ENCODE measurements at regions not wholly inside any gene's neighbourhood (a gene's known extent, or its start where the extent isn't known, plus 50 kb on each side); places are given as distances from the start of the nearest gene placed in this dataset.

DNA sequence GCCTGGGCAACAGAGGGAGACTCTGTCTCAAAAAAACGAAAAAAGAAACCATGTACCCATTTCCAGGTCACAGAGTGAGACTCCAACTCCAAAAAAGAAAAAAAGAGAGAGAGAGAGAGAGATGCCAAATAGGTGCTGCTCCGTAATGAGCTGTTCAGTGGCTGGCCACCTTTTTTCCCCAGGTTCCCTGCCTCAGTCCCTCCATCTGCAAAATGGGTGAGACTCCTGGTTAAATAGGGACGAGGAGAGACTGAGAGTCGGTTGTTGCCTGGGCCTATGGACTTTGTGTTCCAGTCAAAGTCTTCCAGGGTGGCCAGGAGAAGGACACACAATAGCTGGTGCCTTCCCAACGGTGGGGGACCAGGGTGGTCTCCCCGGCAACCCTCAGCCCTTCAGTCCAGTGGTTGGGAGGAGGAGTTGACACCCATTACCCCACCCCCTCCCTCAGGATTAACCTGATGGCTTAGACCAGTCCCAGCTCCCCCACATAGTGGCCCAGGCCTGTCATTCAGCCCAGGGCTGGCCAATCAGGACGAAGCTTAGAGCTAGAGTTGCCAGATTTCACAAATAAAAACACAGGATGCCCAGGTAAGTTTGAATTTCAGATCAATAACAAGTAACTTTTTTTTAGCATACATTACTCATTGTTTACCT, 258.2 kb downstream of the PARN start:
- Histone ChIP-seq H3K9me3 (ENCODE audit: control insufficient read depth, low read length) (no peaks in the 10 kb centered on the region), H3K4me3 (ENCODE audit: low read length) (no peak overlapping the region), H3K36me3 (ENCODE audit: control insufficient read depth, insufficient read depth, low read length) (no peaks in the 10 kb centered on the region), H3K27ac (ENCODE audit: low read depth, low read length) (no peak overlapping the region), H3K9ac (ENCODE audit: extremely low read depth, low read length, poor library complexity, severe bottlenecking) (no peak overlapping the region), H3K27me3 (ENCODE audit: control insufficient read depth, insufficient read depth, low read length, poor library complexity, severe bottlenecking) (no peaks in the 10 kb centered on the region), H3K4me1 (ENCODE audit: control insufficient read depth, insufficient read depth, low read length) (no peaks in the 10 kb centered on the region)
- no peaks in the 10 kb centered on the region for H3K9me3 Mint-ChIP-seq
- WGBS, 2 experiments (ENCODE audit: insufficient coverage in 1 of 2, insufficient read length in 1 of 2) = 80 to 86% methylated on average over 1 to 7 of the region's 7 CpGs
- no peaks in the 10 kb centered on the region for H3K36me3 Mint-ChIP-seq (ENCODE audit: low read depth)
- H3K4me3 Mint-ChIP-seq = no peak overlapping the region
- DNase-seq = peak; percentile 63
- no peaks in the 10 kb centered on the region for H3K27me3 Mint-ChIP-seq (ENCODE audit: insufficient read depth)
- H3K4me1 Mint-ChIP-seq = no peaks in the 10 kb centered on the region
- TF ChIP-seq, protein P1, sequence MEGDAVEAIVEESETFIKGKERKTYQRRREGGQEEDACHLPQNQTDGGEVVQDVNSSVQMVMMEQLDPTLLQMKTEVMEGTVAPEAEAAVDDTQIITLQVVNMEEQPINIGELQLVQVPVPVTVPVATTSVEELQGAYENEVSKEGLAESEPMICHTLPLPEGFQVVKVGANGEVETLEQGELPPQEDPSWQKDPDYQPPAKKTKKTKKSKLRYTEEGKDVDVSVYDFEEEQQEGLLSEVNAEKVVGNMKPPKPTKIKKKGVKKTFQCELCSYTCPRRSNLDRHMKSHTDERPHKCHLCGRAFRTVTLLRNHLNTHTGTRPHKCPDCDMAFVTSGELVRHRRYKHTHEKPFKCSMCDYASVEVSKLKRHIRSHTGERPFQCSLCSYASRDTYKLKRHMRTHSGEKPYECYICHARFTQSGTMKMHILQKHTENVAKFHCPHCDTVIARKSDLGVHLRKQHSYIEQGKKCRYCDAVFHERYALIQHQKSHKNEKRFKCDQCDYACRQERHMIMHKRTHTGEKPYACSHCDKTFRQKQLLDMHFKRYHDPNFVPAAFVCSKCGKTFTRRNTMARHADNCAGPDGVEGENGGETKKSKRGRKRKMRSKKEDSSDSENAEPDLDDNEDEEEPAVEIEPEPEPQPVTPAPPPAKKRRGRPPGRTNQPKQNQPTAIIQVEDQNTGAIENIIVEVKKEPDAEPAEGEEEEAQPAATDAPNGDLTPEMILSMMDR (conservative IDR thresholded peaks at IDR 0.05) = no peak
- no peak overlapping the region for H3K27ac Mint-ChIP-seq

DNA sequence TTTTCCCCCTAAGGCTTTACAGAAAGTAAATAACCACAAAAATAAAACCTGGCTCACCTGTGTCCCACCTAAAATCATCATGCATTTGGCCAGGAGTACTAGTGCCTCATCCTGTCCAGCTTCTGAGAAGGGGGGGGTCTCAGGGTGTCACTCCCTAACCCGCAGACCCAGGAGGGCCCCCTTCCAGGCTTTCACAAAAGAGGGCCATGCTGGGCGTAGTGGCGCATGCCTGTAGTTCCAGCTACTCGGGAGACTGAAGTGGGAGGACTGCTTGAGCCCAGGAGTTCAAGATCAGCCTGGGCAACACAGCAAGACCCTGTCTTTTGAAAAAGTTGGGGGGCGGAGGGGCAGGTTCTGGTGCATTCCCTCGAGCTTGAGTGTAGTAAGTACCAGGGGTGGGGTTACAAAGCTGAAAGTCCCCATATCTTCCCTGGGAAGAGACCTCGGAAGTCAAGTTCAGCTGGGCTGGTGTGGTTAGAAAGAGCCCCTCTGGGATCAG, 259.3 kb downstream of the PARN start:
- Histone ChIP-seq H3K36me3 (ENCODE audit: control insufficient read depth, insufficient read depth, low read length) (no peaks in the 10 kb centered on the region), H3K27me3 (ENCODE audit: control insufficient read depth, insufficient read depth, low read length, poor library complexity, severe bottlenecking) (no peaks in the 10 kb centered on the region), H3K4me3 (ENCODE audit: low read length) (no peak overlapping the region), H3K4me1 (ENCODE audit: control insufficient read depth, insufficient read depth, low read length) (no peaks in the 10 kb centered on the region), H3K9ac (ENCODE audit: extremely low read depth, low read length, poor library complexity, severe bottlenecking) (no peak overlapping the region), H3K27ac (ENCODE audit: low read depth, low read length) (no peak overlapping the region), H3K9me3 (ENCODE audit: control insufficient read depth, low read length) (no peaks in the 10 kb centered on the region)
- 90 to 93% methylated on average over 6 to 7 of the region's 7 CpGs for WGBS, 2 experiments (ENCODE audit: insufficient coverage in 1 of 2, insufficient read length in 1 of 2)
- H3K4me1 Mint-ChIP-seq = no peaks in the 10 kb centered on the region
- no peaks in the 10 kb centered on the region for H3K9me3 Mint-ChIP-seq
- H3K27ac Mint-ChIP-seq = no peak overlapping the region
- no peaks in the 10 kb centered on the region for H3K36me3 Mint-ChIP-seq (ENCODE audit: low read depth)
- H3K4me3 Mint-ChIP-seq = no peak overlapping the region
- TF ChIP-seq, protein P1 (conservative IDR thresholded peaks at IDR 0.05) = no peak
- H3K27me3 Mint-ChIP-seq (ENCODE audit: insufficient read depth) = no peaks in the 10 kb centered on the region
- no peak for DNase-seq

DNA sequence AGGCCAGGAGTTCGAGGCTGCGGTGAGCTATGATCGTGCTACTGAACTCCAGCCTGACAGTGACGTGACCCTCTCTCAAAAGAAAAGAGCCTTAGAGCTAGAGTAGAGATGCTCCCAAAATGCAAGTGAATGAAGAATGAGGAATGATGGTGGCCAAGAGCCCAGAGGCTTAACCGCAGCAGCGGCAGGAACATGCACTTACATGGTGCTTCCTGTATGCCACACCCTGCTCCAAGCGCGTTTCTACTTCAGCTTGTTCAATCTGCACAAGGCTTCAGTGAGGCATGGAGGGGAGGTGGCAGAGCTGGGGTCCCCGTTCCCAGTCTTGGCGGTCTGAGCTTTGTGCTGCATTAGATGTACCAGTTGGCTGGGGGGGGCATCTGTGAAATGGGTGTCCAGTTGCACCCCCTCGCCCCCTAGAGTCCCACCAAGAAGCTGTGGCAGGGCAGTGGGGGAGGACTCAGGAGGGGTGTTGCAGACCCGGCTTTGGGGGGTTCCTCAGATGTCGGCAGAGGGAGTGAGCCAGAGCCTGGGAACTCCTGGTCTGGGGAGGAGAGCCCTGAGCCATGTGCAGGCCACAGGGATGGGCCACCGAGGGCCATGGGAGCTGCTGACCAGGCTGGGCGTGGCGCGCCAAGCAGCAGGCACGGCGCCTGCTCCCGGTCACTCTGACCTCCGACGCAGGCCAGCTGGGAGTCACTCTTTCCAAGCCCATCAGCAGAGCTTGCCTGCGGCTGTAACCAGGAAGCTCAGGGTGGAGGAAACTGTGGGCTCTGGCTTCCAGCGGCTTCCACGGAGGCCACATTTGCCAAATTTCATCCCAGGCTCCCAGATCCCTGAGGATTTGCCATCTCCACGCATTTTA, 260.1 kb downstream of the PARN start:
- H3K4me1 ChIP-seq (ENCODE audit: control insufficient read depth, insufficient read depth, low read length) = no peaks in the 10 kb centered on the region
- Mint-ChIP-seq H3K4me3 (no peak overlapping the region), H3K4me1 (no peaks in the 10 kb centered on the region), H3K9me3 (no peaks in the 10 kb centered on the region), H3K36me3 (ENCODE audit: low read depth) (no peaks in the 10 kb centered on the region), H3K27ac (no peak overlapping the region), H3K27me3 (ENCODE audit: insufficient read depth) (no peaks in the 10 kb centered on the region)
- WGBS, 2 experiments (ENCODE audit: insufficient coverage in 1 of 2, insufficient read length in 1 of 2) = 87 to 93% methylated on average over 22 to 26 of the region's 26 CpGs
- no peak overlapping the region for H3K27ac ChIP-seq (ENCODE audit: low read depth, low read length)
- TF ChIP-seq, protein P1 (conservative IDR thresholded peaks at IDR 0.05) = no peak
- no peak for DNase-seq
- no peaks in the 10 kb centered on the region for H3K36me3 ChIP-seq (ENCODE audit: control insufficient read depth, insufficient read depth, low read length)
- H3K27me3 ChIP-seq (ENCODE audit: control insufficient read depth, insufficient read depth, low read length, poor library complexity, severe bottlenecking) = no peaks in the 10 kb centered on the region
- H3K9me3 ChIP-seq (ENCODE audit: control insufficient read depth, low read length) = no peaks in the 10 kb centered on the region
- no peak overlapping the region for H3K4me3 ChIP-seq (ENCODE audit: low read length)
- H3K9ac ChIP-seq (ENCODE audit: extremely low read depth, low read length, poor library complexity, severe bottlenecking) = no peak overlapping the region
